ENCODE measurements at regions not wholly inside any gene's neighbourhood (a gene's known extent, or its start where the extent isn't known, plus 50 kb on each side); places are given as distances from the start of the nearest gene placed in this dataset.

DNA sequence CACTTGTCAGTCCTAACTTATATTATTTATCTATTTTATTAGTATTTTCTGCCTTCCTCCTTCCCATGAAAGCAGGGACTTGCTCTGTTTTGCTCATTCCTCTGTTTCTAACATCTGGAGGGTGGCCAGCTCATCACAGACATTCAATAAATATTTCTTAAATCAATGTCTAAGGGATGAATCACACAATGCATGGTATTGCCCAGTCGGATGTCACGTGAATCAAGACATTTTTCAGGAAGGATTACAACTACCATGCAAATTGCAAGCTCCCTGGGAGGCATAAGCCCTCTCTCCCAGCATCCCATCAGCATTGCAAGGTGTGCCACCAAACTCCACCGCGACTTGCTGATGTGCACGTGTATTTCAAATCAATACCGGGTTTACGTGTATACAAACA is 146.6 kb upstream of the RNF32 start:
- Histone ChIP-seq H3K23ac (ENCODE audit: low read depth, low read length) (peak overlapping the region; percentile 75; the same call in 1 of the 2 replicates), H3K36me3 (ENCODE audit: control insufficient read depth, insufficient read depth, low read length) (no peaks in the 10 kb centered on the region), H2BK15ac (ENCODE audit: low read depth, low read length) (no peak overlapping the region), H3K4me2 (ENCODE audit: low read depth, low read length) (peak overlapping the region; percentile 50; the same call in 1 of the 2 replicates), H3K27ac (ENCODE audit: insufficient read depth, low read length) (peak overlapping the region; percentile 82; the same call in 1 of the 2 replicates), H4K8ac (ENCODE audit: low read depth in 2 of 2, low read length in 2 of 2) (peak overlapping the region in 1 of 2 experiments; percentile 87; a peak in 2 of 4 replicates), H3K9ac (ENCODE audit: low read depth, low read length) (no peak overlapping the region; the same call in 1 of the 2 replicates), H4K20me1 (ENCODE audit: insufficient read depth, low read length) (no peaks in the 10 kb centered on the region), H3K18ac (ENCODE audit: low read depth, low read length) (peak overlapping the region; percentile 92), H4K5ac (ENCODE audit: low read depth, low read length) (no peak overlapping the region), H3K9me1 (ENCODE audit: insufficient read depth, low read length) (no peaks in the 10 kb centered on the region), H3K27me3 (ENCODE audit: control insufficient read depth, insufficient read depth, low read length) (no peaks in the 10 kb centered on the region), H3K56ac (ENCODE audit: extremely low read depth, insufficient read depth, low read length) (peak overlapping the region; percentile 16; the same call in 1 of the 2 replicates), H4K91ac (ENCODE audit: insufficient read depth, low read depth, low read length) (peak overlapping the region; percentile 83; the same call in 1 of the 2 replicates), H2BK5ac (ENCODE audit: low read depth, low read length, poor library complexity, severe bottlenecking) (peak overlapping the region; percentile 73), H3K14ac (replicated peaks; ENCODE audit: low read depth, low read length) (0 out of 2 replicates have a peak overlapping the region, but pooled peaks have one; percentile 35), H3K79me1 (ENCODE audit: low read depth in 1 of 2, low read length in 2 of 2) (no peaks in the 10 kb centered on the region), H2AK5ac (ENCODE audit: low read depth, low read length) (no peak overlapping the region), H2AFZ (replicated peaks; ENCODE audit: low read length, poor library complexity) (no peak overlapping the region), H3K4me3 (ENCODE audit: insufficient read depth, low read depth, low read length) (no peak overlapping the region), H2BK120ac (ENCODE audit: low read depth, low read length) (peak overlapping the region; percentile 90), H3K9me3 (ENCODE audit: control insufficient read depth, insufficient read depth, low read length) (peaks cover 2% of the 10 kb centered on the region; the same call in 1 of the 2 replicates), H3K4ac (ENCODE audit: low read depth, low read length) (peak overlapping the region; percentile 82), H3K4me1 (ENCODE audit: control insufficient read depth, insufficient read depth, low read length) (peaks cover 2% of the 10 kb centered on the region), H2BK20ac (ENCODE audit: low read depth, low read length) (peak overlapping the region; percentile 89), H2AK9ac (replicated peaks; ENCODE audit: low read depth, low read length, poor library complexity) (no peak overlapping the region)
- intact Hi-C loops (cut with micrococcal nuclease) (no loop called here), in situ Hi-C loops (cut with MboI; ENCODE audit: low sequenced_read_pairs) (no loop called here), dilution Hi-C loops (cut with HindIII; ENCODE audit: low sequenced_read_pairs, unreplicated experiment) (no loop called here)
- TF ChIP-seq BHLHE40 (IDR thresholded peaks at IDR 0.05; ENCODE audit: low read depth, low read length) (peak; percentile 90), POLR2A (IDR thresholded peaks at IDR 0.05; ENCODE audit: low read depth, low read length) (no peak), CEBPB (IDR thresholded peaks at IDR 0.05; ENCODE audit: low read depth, low read length) (peak; percentile 53; the same call in 1 of the 2 replicates), RCOR1 (IDR thresholded peaks at IDR 0.05; ENCODE audit: insufficient replicate concordance, low read length) (no peak), MAFK (IDR thresholded peaks at IDR 0.05; ENCODE audit: low read depth, low read length) (no peak), SMC3 (IDR thresholded peaks at IDR 0.05; ENCODE audit: low read depth, low read length) (no peak), FOS (IDR thresholded peaks at IDR 0.05; ENCODE audit: low read depth, low read length) (peak; percentile 32; the same call in 1 of the 2 replicates), NFE2L2 (IDR thresholded peaks at IDR 0.05; ENCODE audit: low read depth, low read length) (no peak), MAZ (IDR thresholded peaks at IDR 0.05; ENCODE audit: borderline replicate concordance, low read depth, low read length) (no peak), CHD1 (IDR thresholded peaks at IDR 0.05; ENCODE audit: low read depth, low read length) (no peak)
- TF ChIP-seq, protein P1, sequence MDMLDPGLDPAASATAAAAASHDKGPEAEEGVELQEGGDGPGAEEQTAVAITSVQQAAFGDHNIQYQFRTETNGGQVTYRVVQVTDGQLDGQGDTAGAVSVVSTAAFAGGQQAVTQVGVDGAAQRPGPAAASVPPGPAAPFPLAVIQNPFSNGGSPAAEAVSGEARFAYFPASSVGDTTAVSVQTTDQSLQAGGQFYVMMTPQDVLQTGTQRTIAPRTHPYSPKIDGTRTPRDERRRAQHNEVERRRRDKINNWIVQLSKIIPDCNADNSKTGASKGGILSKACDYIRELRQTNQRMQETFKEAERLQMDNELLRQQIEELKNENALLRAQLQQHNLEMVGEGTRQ (IDR thresholded peaks at IDR 0.05; ENCODE audit: low read depth, low read length): peak; percentile 59; the same call in 1 of the 2 replicates
- ATAC-seq (ENCODE audit: low read depth): peak; percentile 85
- 75% methylated on average over 6 of the region's 7 CpGs; no CpG with 5 or more reads in 1 of the 2 experiments for WGBS, 2 experiments (ENCODE audit: extremely low coverage in 2 of 2, insufficient read length in 1 of 2)
- CTCF ChIA-PET: interaction anchor here (1.0 kb wide), 1 partner anchor 9 kb away, joined by 3 read pairs; no protein-coding TSS in a partner anchor
- DNase-seq: peak; percentile 77
- BruUV-seq (replicated peaks): no TSS peak
- POLR2A ChIA-PET (ENCODE audit: unreplicated experiment): no interaction called here
